ENCODE measurements at regions not wholly inside any gene's neighbourhood (a gene's known extent, or its start where the extent isn't known, plus 50 kb on each side); places are given as distances from the start of the nearest gene placed in this dataset.
A peak's percentile ranks its signal among the peaks of the same experiment; 100 is the strongest.

DNA sequence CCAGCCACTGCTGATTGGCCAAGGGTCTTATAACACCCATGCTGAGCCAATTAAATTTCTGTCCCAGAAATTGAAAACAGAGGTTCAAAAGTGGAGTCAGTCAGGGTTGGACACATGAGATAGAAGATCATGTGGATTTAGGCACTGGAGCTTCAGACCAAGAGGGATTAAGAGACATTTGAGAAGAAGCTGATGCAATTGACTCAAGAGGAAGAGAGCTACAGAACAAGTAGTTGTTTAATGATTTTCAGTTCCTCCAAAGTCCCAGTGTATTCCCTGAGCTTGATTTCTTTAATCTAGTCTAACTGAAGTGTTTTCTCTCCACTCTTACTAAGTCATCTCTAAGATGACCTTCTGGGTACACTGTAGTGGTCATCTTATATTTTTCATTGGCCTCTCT lies 227.1 kb downstream of the DUSP10 start:
- no peaks in the 10 kb centered on the region for H3K27me3 ChIP-seq (ENCODE audit: control insufficient read depth, insufficient read depth, low read length)
- no peaks in the 10 kb centered on the region for H3K9me3 ChIP-seq (ENCODE audit: control insufficient read depth, insufficient read depth, low read depth, low read length)
- H3K27ac ChIP-seq (ENCODE audit: insufficient read depth, low read length), result no peak overlapping the region
- H4K20me1 ChIP-seq (ENCODE audit: control insufficient read depth, extremely low read depth, insufficient read depth, low read length), result no peaks in the 10 kb centered on the region
- H3K36me3 ChIP-seq (ENCODE audit: control insufficient read depth, insufficient read depth, low read length), result no peaks in the 10 kb centered on the region
- TF ChIP-seq EZH2 (IDR thresholded peaks at IDR 0.05; ENCODE audit: low read length, missing control alignments), result no peak
- TF ChIP-seq, protein P1, sequence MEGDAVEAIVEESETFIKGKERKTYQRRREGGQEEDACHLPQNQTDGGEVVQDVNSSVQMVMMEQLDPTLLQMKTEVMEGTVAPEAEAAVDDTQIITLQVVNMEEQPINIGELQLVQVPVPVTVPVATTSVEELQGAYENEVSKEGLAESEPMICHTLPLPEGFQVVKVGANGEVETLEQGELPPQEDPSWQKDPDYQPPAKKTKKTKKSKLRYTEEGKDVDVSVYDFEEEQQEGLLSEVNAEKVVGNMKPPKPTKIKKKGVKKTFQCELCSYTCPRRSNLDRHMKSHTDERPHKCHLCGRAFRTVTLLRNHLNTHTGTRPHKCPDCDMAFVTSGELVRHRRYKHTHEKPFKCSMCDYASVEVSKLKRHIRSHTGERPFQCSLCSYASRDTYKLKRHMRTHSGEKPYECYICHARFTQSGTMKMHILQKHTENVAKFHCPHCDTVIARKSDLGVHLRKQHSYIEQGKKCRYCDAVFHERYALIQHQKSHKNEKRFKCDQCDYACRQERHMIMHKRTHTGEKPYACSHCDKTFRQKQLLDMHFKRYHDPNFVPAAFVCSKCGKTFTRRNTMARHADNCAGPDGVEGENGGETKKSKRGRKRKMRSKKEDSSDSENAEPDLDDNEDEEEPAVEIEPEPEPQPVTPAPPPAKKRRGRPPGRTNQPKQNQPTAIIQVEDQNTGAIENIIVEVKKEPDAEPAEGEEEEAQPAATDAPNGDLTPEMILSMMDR (conservative IDR thresholded peaks at IDR 0.05 in 1 of 2, IDR thresholded peaks at IDR 0.05 in 1 of 2; ENCODE audit: low read depth in 1 of 2, low read length in 2 of 2), result no peak
- no peak for DNase-seq (ENCODE audit: low read depth in 2 of 2)
- no peaks in the 10 kb centered on the region for H3K79me2 ChIP-seq (ENCODE audit: control insufficient read depth, insufficient read depth, low read length)
- no peak overlapping the region for H3K9ac ChIP-seq (ENCODE audit: insufficient read depth, low read length)
- H3K4me2 ChIP-seq (ENCODE audit: extremely low read depth, insufficient read depth, low read length), result no peak overlapping the region
- no peak overlapping the region for H2AFZ ChIP-seq (ENCODE audit: low read length)
- no peak overlapping the region for H3K4me3 ChIP-seq (replicated peaks in 1 of 4; ENCODE audit: control extremely low read depth in 1 of 4, insufficient read depth in 1 of 4, low read depth in 3 of 4, low read length in 4 of 4)
- H3K4me1 ChIP-seq (ENCODE audit: control insufficient read depth, extremely low read depth, insufficient read depth, low read length), result no peaks in the 10 kb centered on the region

DNA sequence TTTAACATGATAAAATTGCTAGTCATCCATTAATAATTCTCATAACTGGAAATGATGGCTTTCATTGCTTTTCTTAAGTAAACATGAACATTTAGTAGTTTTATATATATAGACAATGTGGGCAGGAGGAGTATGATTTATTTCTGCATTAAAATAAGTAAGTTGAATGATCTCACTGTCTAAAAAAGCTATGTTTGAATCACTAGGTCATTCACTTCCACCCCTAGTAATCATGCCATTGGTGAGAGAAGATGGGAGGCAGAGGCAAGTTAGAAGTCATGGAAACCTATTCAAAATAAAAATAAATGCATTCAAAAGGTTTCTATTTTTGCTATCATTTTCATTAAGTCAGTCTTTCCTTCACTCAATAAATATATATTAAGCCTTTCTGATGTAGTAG lies 226.4 kb downstream of the DUSP10 start:
- H3K79me2 ChIP-seq (ENCODE audit: control insufficient read depth, insufficient read depth, low read length), result no peaks in the 10 kb centered on the region
- H4K20me1 ChIP-seq (ENCODE audit: control insufficient read depth, extremely low read depth, insufficient read depth, low read length), result no peaks in the 10 kb centered on the region
- no peak overlapping the region for H3K4me3 ChIP-seq (replicated peaks in 1 of 4; ENCODE audit: control extremely low read depth in 1 of 4, insufficient read depth in 1 of 4, low read depth in 3 of 4, low read length in 4 of 4)
- DNase-seq (ENCODE audit: low read depth in 2 of 2), result no peak
- TF ChIP-seq, protein P1 (conservative IDR thresholded peaks at IDR 0.05 in 1 of 2, IDR thresholded peaks at IDR 0.05 in 1 of 2; ENCODE audit: low read depth in 1 of 2, low read length in 2 of 2), result no peak
- TF ChIP-seq EZH2 (IDR thresholded peaks at IDR 0.05; ENCODE audit: low read length, missing control alignments), result no peak
- H3K9me3 ChIP-seq (ENCODE audit: control insufficient read depth, insufficient read depth, low read depth, low read length), result no peaks in the 10 kb centered on the region
- no peaks in the 10 kb centered on the region for H3K36me3 ChIP-seq (ENCODE audit: control insufficient read depth, insufficient read depth, low read length)
- H3K27ac ChIP-seq (ENCODE audit: insufficient read depth, low read length), result no peak overlapping the region
- no peaks in the 10 kb centered on the region for H3K27me3 ChIP-seq (ENCODE audit: control insufficient read depth, insufficient read depth, low read length)
- no peak overlapping the region for H3K9ac ChIP-seq (ENCODE audit: insufficient read depth, low read length)
- H3K4me2 ChIP-seq (ENCODE audit: extremely low read depth, insufficient read depth, low read length), result no peak overlapping the region
- no peak overlapping the region for H2AFZ ChIP-seq (ENCODE audit: low read length)
- H3K4me1 ChIP-seq (ENCODE audit: control insufficient read depth, extremely low read depth, insufficient read depth, low read length), result no peaks in the 10 kb centered on the region

DNA sequence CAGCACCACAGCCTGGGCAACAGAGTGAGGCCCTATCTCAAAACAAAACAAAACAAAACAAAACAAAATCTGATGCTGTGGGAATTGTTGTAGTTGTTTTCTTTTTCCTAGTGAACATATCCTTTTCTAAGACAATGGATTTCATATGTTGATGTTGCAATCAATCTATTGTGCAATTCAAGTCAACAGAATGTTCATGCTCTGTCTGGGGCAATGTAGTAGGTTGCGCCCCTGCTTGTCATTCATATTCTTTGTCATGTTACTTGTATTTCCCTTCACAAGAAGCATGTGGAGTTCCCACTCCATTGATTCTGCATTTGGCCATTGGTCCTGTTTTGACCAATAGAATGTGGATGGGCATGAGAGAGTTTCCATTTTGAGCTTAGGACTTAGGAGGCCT lies 223.9 kb downstream of the DUSP10 start:
- H3K9ac ChIP-seq (ENCODE audit: insufficient read depth, low read length), result no peak overlapping the region
- no peak overlapping the region for H2AFZ ChIP-seq (ENCODE audit: low read length)
- H3K36me3 ChIP-seq (ENCODE audit: control insufficient read depth, insufficient read depth, low read length), result no peaks in the 10 kb centered on the region
- peak in 1 of 2 donors; percentile 58 for DNase-seq (ENCODE audit: low read depth in 2 of 2)
- no peak overlapping the region for H3K4me2 ChIP-seq (ENCODE audit: extremely low read depth, insufficient read depth, low read length)
- no peaks in the 10 kb centered on the region for H3K4me1 ChIP-seq (ENCODE audit: control insufficient read depth, extremely low read depth, insufficient read depth, low read length)
- no peak for TF ChIP-seq EZH2 (IDR thresholded peaks at IDR 0.05; ENCODE audit: low read length, missing control alignments)
- TF ChIP-seq, protein P1 (conservative IDR thresholded peaks at IDR 0.05 in 1 of 2, IDR thresholded peaks at IDR 0.05 in 1 of 2; ENCODE audit: low read depth in 1 of 2, low read length in 2 of 2), result no peak
- no peaks in the 10 kb centered on the region for H3K27me3 ChIP-seq (ENCODE audit: control insufficient read depth, insufficient read depth, low read length)
- no peaks in the 10 kb centered on the region for H3K79me2 ChIP-seq (ENCODE audit: control insufficient read depth, insufficient read depth, low read length)
- H3K27ac ChIP-seq (ENCODE audit: insufficient read depth, low read length), result no peak overlapping the region
- no peak overlapping the region for H3K4me3 ChIP-seq (replicated peaks in 1 of 4; ENCODE audit: control extremely low read depth in 1 of 4, insufficient read depth in 1 of 4, low read depth in 3 of 4, low read length in 4 of 4)
- no peaks in the 10 kb centered on the region for H4K20me1 ChIP-seq (ENCODE audit: control insufficient read depth, extremely low read depth, insufficient read depth, low read length)
- no peaks in the 10 kb centered on the region for H3K9me3 ChIP-seq (ENCODE audit: control insufficient read depth, insufficient read depth, low read depth, low read length)
